A549 (cell line): ENCODE measurements at regions not wholly inside any gene's neighbourhood (a gene's known extent, or its start where the extent isn't known, plus 50 kb on each side); places are given as distances from the start of the nearest gene placed in this dataset.

Experiments
- CTCF ChIP-seq: fragments of >200 bp; sonication (Bioruptor Twin); formaldehyde crosslinking; IDR thresholded peaks from 3 replicates; pipeline ENCODE4 v1.5.1; 2016
- MAX ChIP-seq: IDR thresholded peaks from 2 replicates; pipeline ENCODE4 v1.6.1; 2012
- SMC3 ChIP-seq: fragments of >200 bp; sonication (Bioruptor Twin); formaldehyde crosslinking; IDR thresholded peaks from 3 replicates; pipeline ENCODE4 v1.6.1; 2018; ENCODE audit warnings: inconsistent platforms

GRCh38 chr12:119936705-119937311 lies 52.2 kb upstream of the BICDL1 start:
- no peak for TF ChIP-seq CTCF
- TF ChIP-seq MAX, result no peak
- no peak for TF ChIP-seq SMC3
